22Rv1 (cell line): ENCODE measurements at regions not wholly inside any gene's neighbourhood (a gene's known extent, or its start where the extent isn't known, plus 50 kb on each side); places are given as distances from the start of the nearest gene placed in this dataset.

ENCODE experiments used
- CTCF ChIP-seq: fragments of 450-650 bp; IDR thresholded peaks from 2 replicates; pipeline ENCODE4 v1.5.1; 2017; ENCODE audit warnings: mild to moderate bottlenecking
- ZFX ChIP-seq: fragments of 450-650 bp; IDR thresholded peaks from 2 replicates; pipeline ENCODE4 v1.6.1; 2017; ENCODE audit warnings: antibody characterized with exemption, borderline replicate concordance

DNA sequence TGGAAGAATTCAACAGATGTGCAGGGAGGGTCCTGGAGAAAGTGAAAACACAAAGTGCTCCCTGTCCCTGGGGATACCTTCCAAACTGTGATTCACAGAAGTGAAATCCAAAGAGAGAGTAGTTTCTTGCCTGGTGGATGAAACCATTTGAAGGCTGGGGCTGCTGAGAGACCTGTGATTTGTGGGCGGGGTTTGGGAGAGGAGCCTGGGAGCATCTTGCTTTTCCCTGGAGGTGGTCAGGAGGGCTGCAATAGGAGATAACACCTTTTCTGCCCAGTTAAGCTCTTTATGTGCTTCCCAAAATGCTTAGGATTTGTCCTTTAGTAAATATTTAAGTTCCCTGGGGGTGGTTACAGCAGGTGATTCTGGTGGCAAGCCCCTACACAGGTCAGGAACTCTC, 105.3 kb upstream of the TPK1 start:
- TF ChIP-seq CTCF (no peak), ZFX (no peak)
